HG02610 (cell line): ENCODE measurements at regions not wholly inside any gene's neighbourhood (a gene's known extent, or its start where the extent isn't known, plus 50 kb on each side); places are given as distances from the start of the nearest gene placed in this dataset.
"Not testable (repeated sequence)": the region's sequence is repeated elsewhere in the genome, so short reads cannot be mapped to it uniquely, and the experiment has no call there.

Source experiments
- ATAC-seq: cut with Tn5 transposase; IDR thresholded peaks from one replicate; pipeline ENCODE4 v1.9.1; 2021; ENCODE audit warnings: mild to moderate bottlenecking, moderate library complexity; ENCODE audit not compliant: unreplicated experiment

- no peak for ATAC-seq
Observed at GRCh38 chr6:103455275-103455674, 1404.4 kb downstream of the HACE1 start.

DNA sequence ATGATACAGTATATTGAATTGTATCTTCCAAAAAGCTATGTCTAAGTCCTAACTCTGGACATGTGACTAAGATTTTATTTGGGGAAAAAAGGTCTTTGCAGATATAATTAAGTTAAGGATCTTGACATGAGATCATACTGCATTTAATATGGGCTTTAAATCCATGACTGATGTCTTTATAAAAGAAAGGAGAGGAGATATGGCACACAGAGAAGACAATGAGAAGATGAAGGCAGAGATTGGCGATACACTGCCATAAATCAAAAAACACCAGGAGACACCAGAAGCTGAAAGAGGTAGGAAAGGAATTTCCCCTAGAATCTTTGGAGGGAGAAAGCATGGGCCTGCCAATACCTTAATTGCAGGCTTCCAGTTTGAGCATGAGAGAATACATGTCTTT lies 1450.2 kb downstream of the HACE1 start:
- no peak for ATAC-seq

DNA sequence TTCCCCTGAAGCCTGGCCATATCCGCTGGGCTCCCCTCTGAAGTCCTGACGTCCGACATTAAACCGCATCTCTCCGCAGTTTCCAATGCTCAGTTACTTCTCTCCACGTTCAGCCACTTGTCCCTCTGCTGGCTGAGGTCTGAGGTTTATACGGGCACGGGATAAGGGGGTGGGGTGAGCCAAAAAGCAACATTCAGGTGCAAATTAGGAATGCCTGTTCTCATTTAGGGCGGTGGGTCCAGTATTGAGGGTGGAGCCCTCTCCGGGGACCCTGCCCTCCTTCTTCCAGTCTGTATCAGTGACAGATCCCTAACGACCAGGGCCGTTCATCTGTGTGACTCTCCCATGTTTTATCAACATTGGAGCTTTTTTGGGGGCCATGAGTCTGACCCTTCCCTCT lies 1454.4 kb downstream of the HACE1 start:
- ATAC-seq: no peak

GRCh38 chr6:103404799-103405198 lies 1454.9 kb downstream of the HACE1 start:
- ATAC-seq: no peak

GRCh38 chr6:103396768-103397167 lies 1463.0 kb downstream of the HACE1 start:
- ATAC-seq: no peak

DNA sequence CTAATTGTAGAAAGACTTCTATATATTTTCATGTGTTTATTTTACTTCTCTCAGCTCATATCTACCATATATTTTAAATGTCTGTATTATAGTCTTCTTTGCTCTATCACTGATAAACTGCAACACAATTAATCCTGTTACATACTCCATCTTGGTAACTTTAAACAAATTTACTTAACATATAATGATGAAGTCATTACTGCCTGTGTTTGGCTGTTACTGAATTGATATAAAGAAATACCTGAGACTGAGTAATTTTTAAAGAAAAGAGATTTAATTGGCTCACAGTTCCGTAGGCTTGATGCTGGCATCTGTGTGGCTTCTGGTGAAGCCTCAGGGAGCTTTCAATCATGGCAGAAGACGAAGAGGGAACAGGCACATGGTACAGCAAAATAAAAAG lies 1480.4 kb downstream of the HACE1 start:
- ATAC-seq: no peak

DNA sequence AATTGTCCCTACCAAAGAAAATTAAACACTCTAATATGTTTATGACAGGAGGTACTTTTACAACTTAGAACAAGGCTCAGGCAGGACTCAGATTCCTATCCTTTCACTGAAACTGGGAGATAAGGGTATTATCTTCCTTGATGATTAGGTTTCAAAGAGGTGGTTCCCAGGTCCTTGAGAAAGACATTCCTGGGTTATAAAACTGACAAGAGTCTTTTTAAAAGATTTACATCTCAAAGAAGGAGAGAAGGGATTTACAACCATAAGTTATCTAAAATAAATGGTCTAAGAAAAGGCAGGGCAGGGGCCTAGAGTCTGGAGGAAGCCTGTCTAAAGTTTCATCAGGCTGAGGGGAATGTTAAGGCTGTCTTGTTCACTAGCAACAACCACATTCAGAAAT lies 1492.5 kb downstream of the HACE1 start:
- ATAC-seq: no peak

- no peak for ATAC-seq
Observed at GRCh38 chr6:103356531-103356930, 1503.2 kb downstream of the HACE1 start.

DNA sequence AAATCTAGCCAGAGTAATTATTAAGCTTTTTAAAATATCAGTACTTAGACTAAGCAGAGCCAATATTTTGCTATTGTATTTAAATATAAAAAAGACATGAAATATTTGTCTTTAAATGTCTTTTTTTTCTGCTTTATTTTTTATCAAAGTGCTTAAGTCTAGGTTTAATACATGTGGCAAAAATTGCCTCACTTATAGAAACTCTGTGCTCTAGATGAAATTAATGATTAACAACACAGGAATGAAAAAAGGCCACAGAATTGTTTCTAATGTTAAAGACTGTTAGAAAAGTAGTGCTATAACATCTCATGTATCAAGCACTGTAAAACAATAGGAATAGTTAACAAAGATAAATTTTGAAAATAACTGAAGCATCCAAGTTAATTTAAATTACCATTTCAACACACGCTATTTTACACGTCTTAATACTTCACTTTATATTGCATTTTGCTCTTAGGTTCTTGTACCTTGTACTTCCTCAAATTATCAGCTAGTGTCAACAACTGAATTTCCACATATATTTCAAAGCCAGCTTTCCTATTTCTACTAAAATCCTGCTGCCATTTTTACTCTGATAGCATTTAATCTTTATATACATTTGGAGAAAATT lies 1515.1 kb downstream of the HACE1 start:
- no peak for ATAC-seq

- no peak for ATAC-seq
Observed at GRCh38 chr6:103335412-103335811, 1524.3 kb downstream of the HACE1 start.

DNA sequence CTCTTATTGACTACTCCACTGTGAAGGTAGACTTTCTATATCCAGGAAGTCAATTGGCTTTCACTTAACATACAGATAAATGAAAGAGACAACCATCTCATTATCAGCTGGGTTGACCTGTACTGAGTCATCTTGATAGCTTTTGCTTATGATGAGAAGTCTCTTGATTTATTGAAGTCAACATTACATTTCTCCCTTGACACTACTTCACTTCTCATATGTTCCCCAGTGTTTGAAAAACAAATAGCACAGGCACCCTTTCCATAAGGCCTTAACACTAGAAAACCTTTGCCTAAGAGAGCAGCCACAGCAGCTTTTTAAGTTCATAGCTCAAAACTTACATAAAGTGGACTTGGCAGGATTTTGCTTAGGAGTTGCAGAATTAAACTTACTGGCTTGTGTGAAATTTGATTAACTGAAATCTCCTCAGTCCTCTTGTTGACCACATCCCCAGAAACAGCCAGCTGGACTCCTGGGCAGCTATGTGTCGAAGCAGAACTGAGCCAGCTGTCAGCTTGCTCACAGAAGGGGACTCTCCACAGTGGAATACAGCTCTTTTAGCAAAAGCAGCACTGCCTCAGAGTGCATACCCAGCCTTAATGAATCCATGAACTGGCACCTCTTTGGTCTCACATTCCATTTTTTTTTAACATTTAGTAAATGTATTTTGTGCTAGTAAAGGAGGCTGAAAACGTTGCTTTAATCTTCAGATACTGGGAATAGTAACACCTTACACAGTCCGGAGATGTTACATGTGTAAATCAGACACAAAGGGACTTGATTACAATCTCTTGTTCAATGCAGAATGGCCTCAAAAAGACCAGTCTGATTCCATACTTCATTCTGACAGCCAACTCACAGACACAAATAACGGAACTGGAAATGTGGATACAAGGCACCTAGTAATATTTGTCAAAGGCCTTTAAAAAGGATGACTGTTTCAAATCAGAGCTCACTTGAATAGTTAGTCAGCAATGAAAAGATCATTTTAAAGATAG lies 1532.7 kb downstream of the HACE1 start:
- ATAC-seq: no peak

- no peak for ATAC-seq
Observed at GRCh38 chr6:103313432-103313831, 1546.3 kb downstream of the HACE1 start.

DNA sequence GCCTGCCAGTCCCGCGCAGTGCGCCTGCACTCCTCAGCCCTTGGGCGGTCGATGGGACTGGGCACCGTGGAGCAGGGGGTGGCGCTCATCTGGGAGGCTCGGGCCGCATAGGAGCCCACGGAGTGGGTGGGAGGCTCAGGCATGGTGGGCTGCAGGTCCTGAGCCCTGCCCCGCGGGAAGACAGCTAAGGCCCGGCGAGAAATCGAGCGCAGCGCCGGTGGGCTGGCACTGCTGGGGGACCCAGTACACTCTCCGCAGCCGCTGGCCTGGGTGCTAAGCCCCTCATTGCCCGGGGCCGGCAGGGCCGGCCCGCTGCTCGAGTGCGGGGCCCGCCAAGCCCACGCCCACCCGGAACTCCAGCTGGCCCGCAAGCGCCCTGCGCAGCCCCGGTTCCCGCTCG lies 1565.3 kb downstream of the HACE1 start:
- not testable (repeated sequence) for ATAC-seq

DNA sequence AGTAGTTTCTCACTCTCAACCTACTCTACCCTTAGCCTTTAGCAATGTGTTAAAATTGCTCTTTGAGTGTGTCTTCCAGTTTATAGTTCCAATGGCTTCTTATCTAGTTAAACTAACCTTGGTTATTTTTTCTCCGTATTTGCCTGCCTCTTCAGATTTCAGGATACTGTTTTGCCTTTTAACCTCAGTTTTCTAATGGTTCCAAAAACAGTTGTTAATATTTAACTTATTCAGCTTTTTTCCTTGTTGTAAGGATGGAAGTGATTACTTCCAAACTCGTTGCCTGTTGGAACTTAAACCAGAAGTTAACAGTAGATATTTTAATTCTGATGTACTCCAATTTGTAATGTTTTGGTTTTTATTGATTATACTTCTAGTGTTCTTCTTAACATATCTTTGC lies 1574.9 kb downstream of the HACE1 start:
- no peak for ATAC-seq

DNA sequence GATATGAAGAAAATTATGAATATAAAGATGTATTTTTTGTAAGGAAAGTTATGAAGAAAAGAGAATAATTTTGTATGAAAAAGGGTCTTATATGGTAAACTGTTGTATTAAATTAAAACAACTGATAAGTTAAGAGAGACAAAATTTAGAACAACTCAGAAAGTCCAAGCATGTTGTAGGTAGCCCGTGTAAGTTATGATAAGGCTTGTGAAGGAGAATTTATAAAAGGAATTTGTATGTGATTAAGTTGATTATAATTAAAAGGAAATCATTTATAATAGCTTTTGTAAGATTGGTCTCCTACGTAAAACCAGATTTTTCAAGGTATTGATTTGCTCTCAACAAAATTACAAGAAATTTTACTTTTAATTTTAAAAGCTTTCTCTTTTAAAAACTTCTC lies 1579.3 kb downstream of the HACE1 start:
- ATAC-seq: no peak

DNA sequence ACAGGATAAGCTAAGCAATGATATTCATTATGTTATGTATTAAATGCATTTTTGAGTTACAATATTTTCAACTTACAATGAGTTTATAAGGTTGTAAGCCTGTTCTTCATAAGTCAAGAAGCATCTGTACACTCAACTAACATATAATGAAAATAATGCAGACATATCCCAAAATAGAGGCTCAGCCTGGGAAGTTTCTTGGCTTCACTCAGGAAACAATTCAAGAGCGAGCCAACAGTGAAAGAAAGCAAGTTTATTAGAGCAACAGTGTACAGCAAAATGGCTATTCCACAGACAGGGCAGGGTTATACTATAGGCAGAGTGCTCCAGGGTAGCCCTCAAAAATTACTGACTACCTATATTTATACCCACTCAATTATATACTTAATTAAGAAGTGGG lies 1581.8 kb downstream of the HACE1 start:
- ATAC-seq: no peak

- no peak for ATAC-seq
Observed at GRCh38 chr6:103273048-103273447, 1586.7 kb downstream of the HACE1 start.

- no peak for ATAC-seq
Observed at GRCh38 chr6:103269581-103269980, 1590.1 kb downstream of the HACE1 start.

DNA sequence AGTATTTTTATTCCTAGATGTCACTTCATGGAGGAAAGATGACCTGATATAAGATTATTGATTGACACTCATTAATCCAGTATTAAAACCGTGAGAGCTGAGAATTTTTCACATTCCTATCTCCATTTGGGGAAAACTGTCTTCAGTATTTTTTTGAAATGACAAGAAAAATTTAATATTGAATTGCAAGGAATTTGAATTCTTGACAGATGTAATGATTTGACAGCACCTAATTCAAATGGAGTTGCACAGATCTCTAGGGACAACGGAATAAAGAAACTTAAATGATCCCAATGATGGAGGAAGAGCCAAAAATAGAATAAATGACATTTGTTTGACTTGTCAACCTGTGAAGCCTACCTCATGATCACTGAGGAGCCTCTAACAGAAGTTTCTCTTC lies 1591.4 kb downstream of the HACE1 start:
- ATAC-seq: no peak

- no peak for ATAC-seq
Observed at GRCh38 chr6:103264020-103264419, 1595.7 kb downstream of the HACE1 start.

- no peak for ATAC-seq
Observed at GRCh38 chr6:103255132-103255531, 1604.6 kb downstream of the HACE1 start.

- ATAC-seq: no peak
Observed at GRCh38 chr6:103236923-103237322, 1622.8 kb downstream of the HACE1 start.
